Esophagus squamous epithelium (tissue), 4 donors: ENCODE measurements at regions not wholly inside any gene's neighbourhood (a gene's known extent, or its start where the extent isn't known, plus 50 kb on each side); places are given as distances from the start of the nearest gene placed in this dataset.

Experiments
- CTCF ChIP-seq, 6 experiments: fragments of 450-650 bp in 4 of 6; fragments of 200-600 bp in 2 of 6; sonication (generic) in 2 of 6; IDR thresholded peaks; one replicate each; pipeline ENCODE4 v1.5.1; 2016 to 2019; ENCODE audit warnings: antibody characterized with exemption in 6 of 6, mild to moderate bottlenecking in 4 of 6, moderate library complexity in 4 of 6
- POLR2A ChIP-seq, 4 donors: fragments of 450-650 bp; IDR thresholded peaks; one replicate each; pipeline ENCODE4 v1.6.1; 2017; ENCODE audit warnings: antibody characterized with exemption in 4 of 4, mild to moderate bottlenecking in 4 of 4, moderate library complexity in 3 of 4

- TF ChIP-seq CTCF (IDR thresholded peaks at IDR 0.05) = no peak
- TF ChIP-seq POLR2A (IDR thresholded peaks at IDR 0.05) = no peak
Measured at GRCh38 chr2:55973673-55974072, 50.1 kb upstream of the EFEMP1 start.
